ENCODE measurements at regions not wholly inside any gene's neighbourhood (a gene's known extent, or its start where the extent isn't known, plus 50 kb on each side); places are given as distances from the start of the nearest gene placed in this dataset.

GRCh38 chr2:186299610-186300009 lies 186.4 kb upstream of the ZC3H15 start:
- DNase-seq (no peak), ATAC-seq (no peak)
- no peaks in the 10 kb centered on the region for H3K27me3 ChIP-seq (ENCODE audit: insufficient read depth in 3 of 3, low read length in 2 of 3)
- intact Hi-C loops (cut with DNase I): no loop called here
- H3K9me3 ChIP-seq: no peaks in the 10 kb centered on the region
- no peaks in the 10 kb centered on the region for H3K36me3 ChIP-seq (ENCODE audit: insufficient read depth in 1 of 2, low read depth in 1 of 2)
- no peak overlapping the region for H3K4me3 ChIP-seq
- TF ChIP-seq CTCF (IDR thresholded peaks at IDR 0.05): no peak
- peaks cover 6% of the 10 kb centered on the region for H3K4me1 ChIP-seq
- H3K27ac ChIP-seq: no peak overlapping the region
- 61 to 66% (median 62%) methylated on average over 1 of the region's 1 CpG for WGBS, 3 donors

- H3K4me3 ChIP-seq: no peak overlapping the region
- ATAC-seq (no peak), DNase-seq (no peak)
- no peak for TF ChIP-seq CTCF (IDR thresholded peaks at IDR 0.05)
- no peaks in the 10 kb centered on the region for H3K4me1 ChIP-seq
- no peaks in the 10 kb centered on the region for H3K36me3 ChIP-seq (ENCODE audit: insufficient read depth in 1 of 2, low read depth in 1 of 2)
- no peaks in the 10 kb centered on the region for H3K9me3 ChIP-seq
- intact Hi-C loops (cut with DNase I): no loop called here
- no peak overlapping the region for H3K27ac ChIP-seq
- 74 to 87% (median 78%) methylated on average over 7 of the region's 7 CpGs for WGBS, 3 donors
- H3K27me3 ChIP-seq (ENCODE audit: insufficient read depth in 3 of 3, low read length in 2 of 3): no peaks in the 10 kb centered on the region
These were observed 183.8 kb upstream of the ZC3H15 start for GRCh38 chr2:186302263-186302662.

- intact Hi-C loops (cut with DNase I): no loop called here
- no peak for TF ChIP-seq CTCF (IDR thresholded peaks at IDR 0.05)
These were observed 183.0 kb upstream of the ZC3H15 start for GRCh38 chr2:186303091-186303490.

GRCh38 chr2:186304064-186304463 lies 182.0 kb upstream of the ZC3H15 start:
- intact Hi-C loops (cut with DNase I): no loop called here
- Histone ChIP-seq H3K4me3 (no peak overlapping the region), H3K9me3 (no peaks in the 10 kb centered on the region), H3K4me1 (no peaks in the 10 kb centered on the region), H3K36me3 (ENCODE audit: insufficient read depth in 1 of 2, low read depth in 1 of 2) (no peaks in the 10 kb centered on the region), H3K27ac (no peak overlapping the region), H3K27me3 (ENCODE audit: insufficient read depth in 3 of 3, low read length in 2 of 3) (no peaks in the 10 kb centered on the region)
- TF ChIP-seq CTCF (IDR thresholded peaks at IDR 0.05): no peak
- DNase-seq: no peak
- no peak for ATAC-seq

More at GRCh38 chr2:186303091-186303490, 183.0 kb upstream of the ZC3H15 start:
- Histone ChIP-seq H3K36me3 (ENCODE audit: insufficient read depth in 1 of 2, low read depth in 1 of 2) (no peaks in the 10 kb centered on the region), H3K27ac (no peak overlapping the region), H3K4me1 (no peaks in the 10 kb centered on the region), H3K27me3 (ENCODE audit: insufficient read depth in 3 of 3, low read length in 2 of 3) (no peaks in the 10 kb centered on the region), H3K4me3 (no peak overlapping the region), H3K9me3 (no peaks in the 10 kb centered on the region)
- WGBS, 3 donors: 93 to 97% (median 93%) methylated on average over 2 of the region's 2 CpGs
- ATAC-seq: no peak
- DNase-seq: no peak

- Histone ChIP-seq H3K36me3 (ENCODE audit: insufficient read depth in 1 of 2, low read depth in 1 of 2) (no peaks in the 10 kb centered on the region), H3K27ac (no peak overlapping the region), H3K27me3 (ENCODE audit: insufficient read depth in 3 of 3, low read length in 2 of 3) (no peaks in the 10 kb centered on the region), H3K9me3 (no peaks in the 10 kb centered on the region), H3K4me3 (no peak overlapping the region), H3K4me1 (no peaks in the 10 kb centered on the region)
- no peak for TF ChIP-seq CTCF (IDR thresholded peaks at IDR 0.05)
- no peak for DNase-seq
- intact Hi-C loops (cut with DNase I): no loop called here
- no peak for ATAC-seq
These were observed 179.3 kb upstream of the ZC3H15 start for GRCh38 chr2:186306754-186307153.
